Neural cell (in vitro differentiated cells): ENCODE measurements at regions not wholly inside any gene's neighbourhood (a gene's known extent, or its start where the extent isn't known, plus 50 kb on each side); places are given as distances from the start of the nearest gene placed in this dataset.
"Not testable (repeated sequence)": the region's sequence is repeated elsewhere in the genome, so short reads cannot be mapped to it uniquely, and the experiment has no call there.

Source experiments
- H2AFZ ChIP-seq: fragments of 200-600, 300-800 bp; sonication (generic), shearing (Covaris generic); 2 replicates; pipeline ENCODE4 v1.6.0; 2014; ENCODE audit warnings: low read depth, mild to moderate bottlenecking, antibody characterized with exemption, low read length, moderate library complexity
- H3F3A ChIP-seq: fragments of 200-600 bp; shearing (Covaris generic); 2 replicates; pipeline ENCODE4 v1.6.1; 2016; ENCODE audit warnings: mild to moderate bottlenecking, moderate library complexity, mixed read lengths, antibody characterized with exemption, low read length; ENCODE audit not compliant: insufficient read depth, poor library complexity, severe bottlenecking
- H3K27ac ChIP-seq: fragments of 200-600, 300-800 bp; sonication (generic), shearing (Covaris generic); 2 replicates; pipeline ENCODE4 v1.5.1; 2014; ENCODE audit warnings: mild to moderate bottlenecking, low read length, moderate library complexity
- H3K27me3 ChIP-seq: fragments of 300-800, 200-600 bp; sonication (generic), shearing (Covaris generic); 2 replicates; pipeline ENCODE4 v1.6.0; 2014; ENCODE audit warnings: mild to moderate bottlenecking, low read depth, low read length, moderate library complexity; ENCODE audit not compliant: insufficient read depth
- H3K36me3 ChIP-seq: fragments of 300-800, 200-600 bp; sonication (generic), shearing (Covaris generic); 2 replicates; pipeline ENCODE4 v1.5.1; 2014; ENCODE audit warnings: mild to moderate bottlenecking, antibody characterized with exemption, low read length, moderate library complexity; ENCODE audit not compliant: insufficient read depth
- H3K4me2 ChIP-seq: fragments of 300-800, 200-600 bp; sonication (generic), shearing (Covaris generic); 2 replicates; pipeline ENCODE4 v1.6.0; 2014; ENCODE audit warnings: mild to moderate bottlenecking, low read length
- H3K4me3 ChIP-seq: fragments of 300-800, 200-600 bp; sonication (generic), shearing (Covaris generic); 2 replicates; pipeline ENCODE4 v1.5.1; 2014; ENCODE audit warnings: mild to moderate bottlenecking, low read length, moderate library complexity
- H3K79me2 ChIP-seq: fragments of 200-600 bp; shearing (Covaris generic); replicated peaks from 2 replicates; pipeline ENCODE4 v1.6.0; 2014; ENCODE audit warnings: mild to moderate bottlenecking, low read length, moderate library complexity; ENCODE audit not compliant: insufficient read depth
- H3K9ac ChIP-seq: fragments of 300-800, 200-600 bp; sonication (generic), shearing (Covaris generic); 2 replicates; pipeline ENCODE4 v1.6.1; 2016; ENCODE audit warnings: mild to moderate bottlenecking, low read length, mixed read lengths
- H3K9me2 ChIP-seq: fragments of 200-600 bp; shearing (Covaris generic); 2 replicates; pipeline ENCODE4 v1.6.1; 2016; ENCODE audit warnings: mild to moderate bottlenecking, low read length, mixed read lengths; ENCODE audit not compliant: insufficient read depth
- H3K9me3 ChIP-seq: fragments of 200-600, 300-800 bp; sonication (generic), shearing (Covaris generic); 2 replicates; pipeline ENCODE4 v1.6.1; 2016; ENCODE audit warnings: mild to moderate bottlenecking, mixed run types, low read length, moderate library complexity, mixed read lengths
- H4K20me1 ChIP-seq: fragments of 200-600 bp; shearing (Covaris generic); 2 replicates; pipeline ENCODE4 v1.6.1; 2016; ENCODE audit warnings: mild to moderate bottlenecking, mixed run types; ENCODE audit not compliant: insufficient read depth
- CTCF ChIP-seq: fragments of 450-650 bp; IDR thresholded peaks from 2 replicates; pipeline ENCODE4 v1.5.1; 2014; ENCODE audit warnings: antibody characterized with exemption, mild to moderate bottlenecking, moderate library complexity; ENCODE audit not compliant: poor library complexity, severe bottlenecking
- EP300 ChIP-seq: fragments of 450-650 bp; conservative IDR thresholded peaks from 2 replicates; pipeline ENCODE4 v1.6.1; 2014; ENCODE audit warnings: antibody characterized with exemption, mild to moderate bottlenecking, moderate library complexity; ENCODE audit not compliant: poor library complexity, severe bottlenecking
- EZH2 ChIP-seq: fragments of 200-600, 300-800 bp; shearing (Covaris generic), sonication (generic); IDR thresholded peaks from 2 replicates; pipeline ENCODE4 v1.6.1; 2014; ENCODE audit warnings: antibody characterized with exemption, low read length, borderline replicate concordance, mild to moderate bottlenecking; ENCODE audit not compliant: insufficient read depth, poor library complexity, severe bottlenecking
- MXI1 ChIP-seq: fragments of 450-650 bp; conservative IDR thresholded peaks from 2 replicates; pipeline ENCODE4 v1.6.1; 2014; ENCODE audit warnings: antibody characterized with exemption, mild to moderate bottlenecking; ENCODE audit not compliant: poor library complexity, severe bottlenecking
- POLR2AphosphoS5 ChIP-seq: IDR thresholded peaks from 2 replicates; pipeline ENCODE4 v1.6.1; 2012
- RAD21 ChIP-seq: fragments of 450-650 bp; conservative IDR thresholded peaks from 2 replicates; pipeline ENCODE4 v1.6.1; 2014; ENCODE audit warnings: antibody characterized with exemption, mild to moderate bottlenecking, moderate library complexity
- REST ChIP-seq: IDR thresholded peaks from 2 replicates; pipeline ENCODE4 v1.6.1; 2012; ENCODE audit warnings: borderline replicate concordance
- SMC3 ChIP-seq: fragments of 450-650 bp; conservative IDR thresholded peaks from 2 replicates; pipeline ENCODE4 v1.6.1; 2014; ENCODE audit warnings: antibody characterized with exemption, mild to moderate bottlenecking, moderate library complexity; ENCODE audit not compliant: poor library complexity
- TAF1 ChIP-seq: IDR thresholded peaks from 2 replicates; pipeline ENCODE4 v1.6.1; 2012; ENCODE audit warnings: low read depth

GRCh38 chr4:189147005-189147929 lies 793.4 kb upstream of the FRG1 start:
- Histone ChIP-seq H3K9me3 (no peaks in the 10 kb centered on the region), H3K36me3 (no peaks in the 10 kb centered on the region), H3F3A (no peaks in the 10 kb centered on the region), H3K4me3 (no peak overlapping the region), H3K27ac (no peak overlapping the region), H3K27me3 (no peaks in the 10 kb centered on the region), H4K20me1 (no peaks in the 10 kb centered on the region), H2AFZ (no peak overlapping the region), H3K4me2 (no peak overlapping the region), H3K79me2 (no peaks in the 10 kb centered on the region), H3K9ac (no peak overlapping the region), H3K9me2 (no peaks in the 10 kb centered on the region)
- no peak for TF ChIP-seq REST
- TF ChIP-seq EZH2 = no peak
- no peak for TF ChIP-seq POLR2AphosphoS5
- no peak for TF ChIP-seq TAF1
- TF ChIP-seq EP300 = no peak
- no peak for TF ChIP-seq RAD21
- no peak for TF ChIP-seq MXI1
- no peak for TF ChIP-seq SMC3
- TF ChIP-seq CTCF = no peak

- H2AFZ ChIP-seq, H3K4me2 ChIP-seq: not testable (repeated sequence)
These were observed 785.6 kb upstream of the FRG1 start for GRCh38 chr4:189155083-189155482.

More at GRCh38 chr4:189155083-189155482, 785.6 kb upstream of the FRG1 start:
- not testable (repeated sequence) for H3K9ac ChIP-seq, H3K9me2 ChIP-seq, H3K27me3 ChIP-seq, H3K9me3 ChIP-seq, H3K27ac ChIP-seq, H3K36me3 ChIP-seq, H4K20me1 ChIP-seq, H3K79me2 ChIP-seq, H3F3A ChIP-seq, H3K4me3 ChIP-seq
